IPS-18c (cell line): ENCODE measurements at regions not wholly inside any gene's neighbourhood (a gene's known extent, or its start where the extent isn't known, plus 50 kb on each side); places are given as distances from the start of the nearest gene placed in this dataset.

Experiments
- H3K4me3 ChIP-seq: 2 replicates; pipeline ENCODE4 v1.7.0; 2013; ENCODE audit warnings: low read depth, mild to moderate bottlenecking, low read length, moderate library complexity; ENCODE audit not compliant: insufficient read depth
- H3K9me3 ChIP-seq: one replicate; pipeline ENCODE4 v1.6.1; 2013; ENCODE audit warnings: mild to moderate bottlenecking, low read length, moderate library complexity; ENCODE audit not compliant: control insufficient read depth, insufficient read depth

DNA sequence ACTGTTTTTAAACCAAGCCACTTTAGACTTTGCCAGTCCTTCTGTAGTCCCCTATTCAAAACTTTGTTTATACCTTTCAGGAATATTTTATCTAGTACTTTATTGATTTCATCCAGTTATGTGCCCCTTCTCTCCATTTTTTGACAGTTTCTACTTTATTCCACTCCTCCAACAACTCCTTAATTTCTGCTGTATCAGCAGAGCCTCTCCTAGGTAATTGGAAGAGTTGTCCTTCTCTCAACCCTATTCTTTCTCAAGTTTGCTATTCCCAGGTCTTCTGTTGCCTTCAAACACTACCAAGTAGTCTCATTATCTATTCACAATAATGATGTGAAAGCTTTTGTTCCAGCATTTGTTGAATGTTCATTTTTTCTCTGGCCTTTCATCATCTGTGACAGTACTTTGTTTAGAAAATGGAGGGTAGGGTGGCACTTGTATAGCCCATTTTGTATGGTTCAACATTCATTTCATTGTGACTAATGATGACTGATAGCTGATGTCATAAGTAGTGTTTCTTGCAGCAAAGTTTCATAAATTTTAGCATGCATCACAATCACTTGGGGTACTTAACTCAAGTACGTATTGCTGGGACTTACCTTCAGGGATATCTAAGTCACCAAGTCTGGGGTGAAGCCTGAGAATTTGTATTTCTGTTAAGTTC lies 204.4 kb upstream of the DMRT1 start:
- Histone ChIP-seq H3K9me3 (no peaks in the 10 kb centered on the region), H3K4me3 (no peak overlapping the region)

DNA sequence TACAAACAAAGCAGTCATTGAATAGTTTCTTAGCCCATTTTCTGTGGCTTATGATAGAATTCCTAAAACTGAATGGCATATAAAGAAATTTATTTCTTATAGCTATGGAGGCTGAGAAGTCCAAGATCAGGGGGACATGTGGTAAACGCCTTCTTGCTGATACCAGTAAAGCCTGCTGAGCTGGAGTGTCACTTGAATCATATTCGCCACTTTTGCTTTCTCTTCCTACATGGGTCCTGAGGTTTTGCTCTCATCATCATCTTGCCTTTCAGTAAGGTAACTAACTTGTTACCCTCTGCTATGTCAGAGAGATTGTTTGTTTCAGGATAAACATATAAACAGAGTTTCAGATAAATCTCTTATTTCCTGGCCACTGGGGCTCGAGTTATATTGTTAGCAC lies 203.3 kb upstream of the DMRT1 start:
- Histone ChIP-seq H3K9me3 (no peaks in the 10 kb centered on the region), H3K4me3 (no peak overlapping the region)

DNA sequence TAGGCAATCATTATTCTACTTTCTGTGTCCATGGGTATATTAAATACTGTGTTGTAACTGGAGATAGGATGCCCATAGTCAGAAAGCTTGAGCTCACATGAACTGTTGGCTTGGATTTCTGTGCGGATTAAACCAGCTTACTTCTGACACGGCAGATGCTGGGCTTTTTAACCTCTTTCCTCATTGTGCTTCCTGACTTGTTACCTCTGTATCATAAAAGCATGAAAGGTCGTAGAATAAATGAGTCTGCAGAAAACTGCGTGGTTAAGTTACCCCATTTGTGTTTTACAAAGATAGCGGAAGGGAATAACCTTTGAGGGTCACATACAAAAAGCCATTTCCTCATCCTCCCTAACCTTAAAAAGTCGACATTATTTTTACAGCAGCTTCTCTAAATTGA lies 199.5 kb upstream of the DMRT1 start:
- Histone ChIP-seq H3K4me3 (no peak overlapping the region), H3K9me3 (no peaks in the 10 kb centered on the region)

DNA sequence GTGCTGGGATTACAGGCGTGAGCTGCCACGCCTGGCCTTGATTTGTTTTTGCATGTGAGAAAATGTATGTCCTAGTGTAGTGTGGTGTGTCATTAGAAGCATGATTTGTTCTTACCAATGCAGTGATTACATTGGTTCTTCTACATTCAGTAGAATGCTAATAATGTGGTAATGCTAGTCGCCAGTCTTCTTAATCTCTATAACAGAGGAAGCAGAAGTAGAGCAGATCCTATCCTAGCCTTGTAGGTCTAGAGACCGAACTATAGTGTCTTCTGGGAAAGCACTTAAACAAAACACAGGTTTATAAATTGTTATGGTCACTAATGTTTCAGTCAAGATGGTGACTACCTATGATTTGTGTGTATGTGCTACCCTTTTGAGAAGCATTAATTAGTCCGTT lies 197.5 kb upstream of the DMRT1 start:
- Histone ChIP-seq H3K4me3 (no peak overlapping the region), H3K9me3 (no peaks in the 10 kb centered on the region)

DNA sequence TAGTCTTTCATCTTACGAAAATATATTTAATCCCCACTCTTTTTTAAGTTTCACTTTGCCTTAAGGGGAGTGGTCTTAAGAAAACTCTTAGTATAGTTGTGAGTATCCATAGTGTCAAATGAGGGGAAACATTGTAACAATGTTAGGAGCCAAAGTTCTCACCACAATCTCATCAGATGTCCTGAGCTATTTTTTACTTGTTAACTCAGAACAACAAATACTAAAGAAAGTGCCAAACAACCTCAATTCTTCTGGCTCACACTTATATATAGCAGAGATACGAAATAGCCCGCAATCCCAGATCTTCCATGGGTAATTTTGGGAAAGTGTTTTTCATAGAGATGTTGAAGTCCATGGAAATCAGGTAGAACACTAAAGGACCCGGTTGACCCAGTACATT lies 194.0 kb upstream of the DMRT1 start:
- Histone ChIP-seq H3K4me3 (no peak overlapping the region), H3K9me3 (no peaks in the 10 kb centered on the region)

DNA sequence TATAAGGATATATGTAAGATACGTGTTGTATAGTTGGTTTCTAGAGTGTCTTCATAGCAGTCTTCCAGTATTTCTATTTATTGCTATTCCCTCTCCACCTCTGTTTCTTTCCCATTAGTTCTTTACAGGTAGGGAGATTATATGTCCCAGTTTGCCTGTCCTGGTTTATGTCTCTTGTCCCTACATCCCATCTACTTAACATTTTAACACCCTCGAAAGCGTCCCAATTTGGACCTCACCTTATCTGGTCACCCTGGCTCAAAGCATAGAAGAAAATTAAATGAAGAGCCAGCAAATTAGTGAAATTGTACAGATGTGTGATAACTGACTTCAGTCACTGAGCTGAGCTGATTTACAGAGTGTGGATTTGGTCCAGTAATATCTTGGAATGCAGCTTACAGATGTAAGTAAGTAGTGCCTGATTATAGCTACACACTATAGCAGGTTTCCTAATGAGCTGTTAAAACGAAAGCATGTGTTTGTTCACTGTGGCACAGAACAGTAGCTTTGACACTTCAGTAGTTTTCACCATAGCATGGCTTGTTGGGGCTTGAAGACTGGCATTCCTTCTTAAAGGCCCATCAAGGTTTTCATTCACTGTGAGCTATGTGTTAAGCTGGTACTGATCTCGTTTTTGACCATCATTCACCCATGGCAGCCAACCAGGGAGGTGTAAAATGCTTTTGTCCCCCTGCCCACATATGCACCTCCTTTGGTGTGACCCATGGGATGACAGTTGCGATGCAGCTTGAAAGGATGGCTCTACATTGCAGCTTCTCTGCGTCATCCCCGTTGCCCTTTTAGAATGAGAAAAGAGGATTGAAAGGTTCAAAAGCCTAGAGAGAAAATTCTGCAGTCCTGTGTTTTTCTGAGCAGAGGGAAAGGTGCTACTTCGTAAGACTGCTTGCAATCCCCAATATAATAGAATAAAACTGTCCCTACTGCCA lies 192.1 kb upstream of the DMRT1 start:
- H3K4me3 ChIP-seq, result no peak overlapping the region; the same call in 1 of the 2 replicates
- H3K9me3 ChIP-seq, result no peaks in the 10 kb centered on the region

DNA sequence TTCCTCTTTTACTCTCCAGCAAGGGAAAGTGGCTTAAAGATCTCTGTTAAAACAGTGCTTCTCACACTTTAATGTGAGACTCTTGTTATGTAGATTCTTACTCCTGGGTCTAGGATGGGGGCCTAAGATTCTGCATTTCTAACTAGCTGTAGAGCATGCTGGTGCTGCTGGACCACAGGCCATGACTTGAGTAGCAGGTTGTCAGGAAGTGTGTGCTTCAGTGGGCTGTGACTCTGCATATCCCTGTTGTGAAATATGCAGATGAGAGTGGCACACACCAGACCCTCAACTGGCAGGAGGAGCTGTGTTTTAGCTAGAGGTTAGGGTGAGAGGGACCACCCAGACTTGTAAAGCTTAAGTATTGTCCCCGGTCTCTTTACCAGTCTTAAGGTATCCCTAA lies 191.1 kb upstream of the DMRT1 start:
- Histone ChIP-seq H3K9me3 (no peaks in the 10 kb centered on the region), H3K4me3 (no peak overlapping the region)

DNA sequence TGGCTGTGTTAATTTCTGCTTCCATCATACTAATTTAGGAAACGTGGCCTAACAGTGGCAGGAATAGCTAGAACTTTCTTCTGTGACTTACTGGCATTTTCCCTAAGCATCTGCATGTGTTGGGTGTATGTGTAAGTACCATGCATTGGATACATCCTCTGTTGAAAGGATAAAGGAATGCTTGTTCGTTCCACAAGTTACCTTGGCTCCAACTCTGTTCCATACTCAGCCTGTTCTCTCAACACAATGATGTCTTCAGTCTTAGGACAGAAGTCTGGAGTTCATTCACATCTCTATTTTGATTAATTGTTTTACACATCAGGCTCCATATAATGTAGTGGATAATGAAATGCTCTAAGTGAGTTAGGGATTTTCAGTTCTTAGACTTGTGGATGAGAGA lies 190.1 kb upstream of the DMRT1 start:
- Histone ChIP-seq H3K4me3 (no peak overlapping the region), H3K9me3 (no peaks in the 10 kb centered on the region)

DNA sequence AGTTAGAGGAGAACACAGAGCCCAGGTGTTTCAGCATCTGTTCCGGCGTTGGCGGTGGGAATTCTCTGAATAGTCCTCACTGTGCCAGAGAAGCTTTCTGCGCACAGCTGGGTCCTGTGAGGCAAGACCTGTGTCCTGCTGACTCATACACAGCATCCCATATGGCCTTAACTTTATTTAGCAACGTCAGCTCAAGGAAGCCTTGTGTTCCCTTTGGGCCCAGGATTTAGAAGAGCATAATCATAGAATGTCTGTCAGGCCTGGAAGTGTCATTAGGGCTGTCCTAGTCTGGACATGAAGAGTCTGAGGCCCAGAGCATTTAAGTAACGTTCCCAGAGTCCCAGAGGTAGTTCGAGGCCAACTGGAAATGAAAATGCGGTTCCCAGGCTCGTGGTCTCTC lies 188.6 kb upstream of the DMRT1 start:
- Histone ChIP-seq H3K4me3 (no peak overlapping the region), H3K9me3 (no peaks in the 10 kb centered on the region)

DNA sequence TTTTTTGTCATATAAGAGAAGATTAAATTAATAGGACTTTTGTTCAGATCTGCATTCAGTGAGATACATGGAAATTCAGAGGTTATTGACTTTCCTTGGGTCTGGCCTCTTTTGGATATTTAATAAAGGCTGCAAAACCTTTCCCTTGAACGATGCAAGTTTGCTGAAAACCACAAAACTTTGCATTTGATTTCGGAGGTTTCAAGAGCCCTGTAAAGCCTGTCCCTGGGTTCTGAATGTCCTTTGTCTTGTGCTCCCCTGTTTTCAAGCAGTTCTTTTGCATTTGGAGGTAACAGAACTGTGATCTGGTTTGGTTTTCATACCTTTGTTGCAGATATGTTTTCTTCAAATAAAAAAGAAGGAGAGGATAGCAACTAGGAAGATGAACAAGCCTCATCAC lies 188.1 kb upstream of the DMRT1 start:
- H3K4me3 ChIP-seq, result no peak overlapping the region
- no peaks in the 10 kb centered on the region for H3K9me3 ChIP-seq

DNA sequence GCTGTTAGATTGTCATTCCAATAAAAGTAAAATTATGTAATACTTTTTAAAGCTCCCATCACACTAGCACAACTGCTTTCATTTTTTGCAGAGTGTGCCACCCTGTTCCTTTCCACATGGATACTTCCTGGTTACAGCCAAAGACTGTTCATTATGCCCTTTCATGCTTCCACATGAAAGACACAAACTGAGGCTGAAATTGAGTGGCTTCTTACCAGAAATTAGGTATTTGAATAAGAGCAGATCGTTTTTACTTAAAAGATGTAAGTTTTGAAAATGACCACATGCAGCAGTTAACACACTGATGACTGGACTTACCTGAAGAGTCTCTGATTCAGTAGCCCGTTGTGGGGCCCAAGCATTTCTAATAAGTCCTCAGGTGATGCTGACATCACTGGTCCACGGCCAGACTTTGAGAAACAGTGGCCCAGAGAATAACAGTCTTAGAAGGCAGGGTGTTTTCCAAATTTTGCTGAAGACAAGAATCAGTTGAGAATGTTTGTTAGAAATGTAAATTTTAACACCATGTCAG lies 187.6 kb upstream of the DMRT1 start:
- H3K4me3 ChIP-seq, result no peak overlapping the region

DNA sequence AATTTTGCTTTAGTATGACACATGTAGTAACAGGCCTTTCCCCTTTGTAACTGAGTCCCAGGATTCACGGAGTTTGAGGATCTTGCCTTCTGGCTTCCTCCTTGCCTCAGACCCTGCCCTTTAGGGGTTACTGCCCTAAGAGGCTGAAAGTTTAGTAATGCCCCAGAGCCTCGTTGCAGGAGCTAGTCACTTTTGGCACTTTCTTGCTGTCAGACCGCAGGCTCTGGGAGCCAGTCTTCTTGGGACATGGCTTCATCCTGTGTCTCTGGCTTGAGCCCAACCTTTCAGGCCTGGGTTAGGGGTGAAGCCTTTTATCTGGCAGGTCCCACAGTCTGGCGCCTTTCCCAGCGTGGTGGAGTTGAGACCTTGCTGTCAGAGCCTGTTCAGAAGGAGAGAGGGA lies 185.6 kb upstream of the DMRT1 start:
- H3K9me3 ChIP-seq, result no peaks in the 10 kb centered on the region

More for the DNA sequence above, 187.6 kb upstream of the DMRT1 start:
- no peaks in the 10 kb centered on the region for H3K9me3 ChIP-seq

DNA sequence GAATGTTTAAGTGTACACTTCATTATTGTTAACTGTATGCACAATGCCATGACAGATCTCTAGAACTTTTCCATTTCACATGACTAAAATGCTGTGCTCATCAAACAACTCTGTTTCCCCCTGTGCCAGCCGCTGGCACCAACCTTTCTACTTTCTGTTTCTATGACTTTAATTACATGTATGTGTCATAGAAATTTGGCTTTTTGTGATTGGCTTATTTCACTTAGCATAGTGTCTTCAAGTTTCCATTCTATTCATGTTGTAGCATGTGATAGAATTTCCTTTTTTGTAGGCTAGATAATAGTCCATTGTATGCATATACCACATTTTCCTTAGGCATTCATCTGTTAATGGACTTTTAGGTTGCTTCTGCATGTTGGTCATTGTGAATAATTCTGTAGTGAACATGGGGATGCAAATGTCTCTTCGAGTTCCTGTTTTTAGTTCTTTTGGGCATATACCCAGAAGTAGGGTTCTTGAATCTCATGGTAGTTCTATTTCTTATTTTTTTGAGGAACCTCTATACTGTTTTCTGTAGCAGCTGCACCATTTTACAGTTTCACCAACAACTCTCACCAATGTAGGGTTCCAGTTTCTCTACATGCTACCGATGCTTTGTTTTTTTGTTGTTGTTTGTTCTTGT lies 184.4 kb upstream of the DMRT1 start:
- H3K9me3 ChIP-seq, result no peaks in the 10 kb centered on the region
- no peak overlapping the region for H3K4me3 ChIP-seq

More for the DNA sequence above, 185.6 kb upstream of the DMRT1 start:
- no peak overlapping the region for H3K4me3 ChIP-seq

DNA sequence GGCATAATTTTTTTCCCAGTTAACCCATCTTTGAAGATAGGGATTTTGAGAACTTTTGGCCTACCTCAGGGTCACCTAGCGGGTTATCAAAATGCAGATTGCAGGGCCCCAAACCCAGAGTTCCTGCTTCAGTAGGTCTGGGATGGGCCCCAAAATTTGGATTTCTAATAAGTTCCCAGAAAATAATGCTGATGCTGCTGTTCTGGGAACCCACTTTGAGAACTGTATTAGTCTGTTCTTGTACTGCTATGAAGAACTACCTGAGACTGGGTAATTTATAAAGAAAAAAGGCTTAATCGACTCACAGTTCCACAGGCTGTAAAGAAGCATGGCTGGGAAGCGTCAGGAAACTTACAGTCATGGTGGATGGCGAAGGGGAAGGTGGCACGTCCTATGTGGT lies 182.2 kb upstream of the DMRT1 start:
- no peaks in the 10 kb centered on the region for H3K9me3 ChIP-seq
- no peak overlapping the region for H3K4me3 ChIP-seq

DNA sequence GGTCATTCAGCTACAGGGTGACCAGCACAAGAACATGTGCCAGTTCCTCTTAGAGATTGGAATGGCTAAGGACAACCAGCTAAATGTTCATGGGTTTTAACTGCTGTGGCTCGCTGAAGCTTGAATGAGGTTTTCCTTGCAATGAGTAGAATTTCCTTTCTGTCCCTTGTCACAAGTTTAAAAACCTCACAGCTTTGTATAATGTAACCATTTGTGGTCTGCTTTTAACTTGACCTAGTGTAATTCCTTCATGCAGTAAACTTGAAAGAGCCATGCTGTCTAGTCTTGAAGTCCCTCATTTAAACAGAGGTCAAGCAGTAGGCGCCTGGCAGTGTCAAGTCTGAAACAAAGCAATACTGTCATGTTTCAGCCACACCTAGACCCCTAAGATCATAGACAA lies 181.3 kb upstream of the DMRT1 start:
- Histone ChIP-seq H3K4me3 (no peak overlapping the region), H3K9me3 (no peaks in the 10 kb centered on the region)

DNA sequence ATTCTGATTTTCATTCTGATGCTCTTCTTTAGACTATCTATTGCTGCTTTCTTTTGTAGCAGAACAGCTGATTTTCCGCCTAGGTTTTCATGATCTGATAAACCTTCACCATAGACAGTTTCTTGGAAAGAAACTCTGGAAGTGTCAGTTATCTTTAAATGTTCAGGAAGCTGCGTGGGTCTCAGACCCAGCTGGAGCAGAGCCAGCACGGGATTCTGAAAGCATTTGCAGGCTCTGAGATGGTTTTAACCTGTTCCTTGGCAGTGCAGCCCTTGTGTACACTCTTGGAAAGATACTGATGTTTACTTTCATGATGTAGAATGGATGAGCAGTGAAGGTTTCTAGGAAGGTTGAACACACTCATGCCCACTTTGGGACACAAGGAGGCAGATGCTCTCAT lies 178.0 kb upstream of the DMRT1 start:
- peaks cover 1% of the 10 kb centered on the region for H3K9me3 ChIP-seq
- H3K4me3 ChIP-seq, result no peak overlapping the region

DNA sequence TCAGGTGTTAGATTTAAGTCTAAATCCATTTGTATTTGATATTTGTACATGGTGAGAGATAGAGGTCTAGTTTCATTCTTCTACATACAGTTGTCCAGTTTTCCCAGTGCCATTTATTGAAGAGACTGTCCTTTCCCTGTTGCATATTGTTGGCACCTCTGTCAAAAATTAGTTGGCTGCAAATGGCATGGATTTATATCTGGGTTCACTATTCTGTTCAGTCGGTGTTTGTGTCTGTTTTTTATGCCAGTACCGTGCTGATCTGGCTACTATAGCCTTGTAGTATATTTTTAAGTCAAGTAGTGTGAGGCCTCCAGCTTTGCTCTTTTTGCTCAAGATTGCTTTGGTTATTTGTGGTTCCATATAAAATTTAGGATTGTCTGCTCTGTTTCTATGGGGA lies 176.2 kb upstream of the DMRT1 start:
- H3K4me3 ChIP-seq, result no peak overlapping the region
- H3K9me3 ChIP-seq, result peaks cover 2% of the 10 kb centered on the region

DNA sequence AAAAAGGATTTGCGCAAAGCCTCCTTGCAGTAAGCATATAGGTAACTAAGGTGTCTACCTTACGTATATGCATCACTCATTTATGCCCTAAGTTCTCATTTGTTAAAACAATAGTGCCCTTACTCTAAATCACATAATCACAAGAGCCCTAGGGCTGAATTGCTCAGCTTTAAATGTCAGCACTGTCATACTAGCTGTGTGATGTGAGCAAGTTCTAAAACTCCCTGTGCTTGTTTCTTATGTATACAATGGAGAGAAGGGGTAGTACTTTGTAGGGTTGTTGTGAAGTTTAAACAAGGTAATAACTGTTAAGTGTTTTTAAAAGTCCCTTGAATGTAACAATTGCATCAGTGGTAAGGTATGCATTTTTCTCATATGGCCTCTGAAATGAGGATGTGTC lies 169.5 kb upstream of the DMRT1 start:
- Histone ChIP-seq H3K9me3 (peaks cover 2% of the 10 kb centered on the region), H3K4me3 (no peak overlapping the region)
